T-helper 2 cell treated with Interferon-gamma antibody and Interleukin-4, amounts not matched to agents 5 μg/mL and 100 μg/mL, for 36 hours (primary cell): ENCODE measurements at regions not wholly inside any gene's neighbourhood (a gene's known extent, or its start where the extent isn't known, plus 50 kb on each side); places are given as distances from the start of the nearest gene placed in this dataset.
"Not testable (repeated sequence)": the region's sequence is repeated elsewhere in the genome, so short reads cannot be mapped to it uniquely, and the experiment has no call there.

ENCODE experiments used
- DNase-seq: peaks from one replicate; pipeline ENCODE4 v3.0.0; 2021; ENCODE audit warnings: low spot score
- H3K27ac Mint-ChIP-seq: one replicate; pipeline ENCODE4 v1.8.0; 2021; ENCODE audit warnings: mild to moderate bottlenecking, mixed read lengths
- H3K27me3 Mint-ChIP-seq: one replicate; pipeline ENCODE4 v1.8.0; 2021; ENCODE audit warnings: low read depth, mixed read lengths
- H3K36me3 Mint-ChIP-seq: one replicate; pipeline ENCODE4 v1.8.0; 2021; ENCODE audit warnings: low read depth, mixed read lengths
- H3K4me1 Mint-ChIP-seq: one replicate; pipeline ENCODE4 v1.8.0; 2021; ENCODE audit warnings: low read depth, mixed read lengths
- H3K4me3 Mint-ChIP-seq: one replicate; pipeline ENCODE4 v1.8.0; 2022; ENCODE audit warnings: mild to moderate bottlenecking, moderate library complexity, mixed read lengths
- H3K9me3 Mint-ChIP-seq: one replicate; pipeline ENCODE4 v1.8.0; 2021; ENCODE audit warnings: mixed read lengths

DNA sequence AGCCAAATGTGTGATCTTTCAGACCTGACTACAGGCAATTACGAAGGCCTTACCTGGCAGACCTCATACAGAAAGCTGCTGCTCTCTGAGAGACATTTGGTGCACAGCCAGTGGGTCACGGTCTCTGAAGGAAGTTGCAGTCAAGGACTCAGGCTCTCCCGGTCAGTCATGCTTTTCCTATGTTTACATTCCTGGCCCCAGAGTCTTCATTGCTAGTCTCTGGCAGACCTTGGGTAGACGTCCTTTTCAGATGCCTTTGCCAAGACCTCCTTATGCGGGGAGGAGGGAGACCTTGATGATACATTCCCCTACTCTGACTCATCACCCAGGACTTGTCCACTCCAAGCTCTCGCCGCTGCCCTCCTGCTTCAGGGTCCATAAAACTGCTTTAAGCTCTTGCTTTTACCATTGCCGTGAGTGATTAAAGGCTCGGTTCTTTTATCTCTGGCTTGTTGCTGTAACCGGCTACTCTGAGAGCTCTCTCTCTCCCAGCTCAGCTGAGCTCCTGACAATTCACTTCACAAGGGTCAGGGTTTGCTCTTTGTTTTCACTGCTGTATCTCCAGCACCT, 62.0 kb upstream of the SLC35F5 start:
- DNase-seq = no peak
- Mint-ChIP-seq H3K4me1 (no peaks in the 10 kb centered on the region), H3K36me3 (no peaks in the 10 kb centered on the region), H3K9me3 (no peaks in the 10 kb centered on the region), H3K4me3 (no peak overlapping the region), H3K27me3 (no peaks in the 10 kb centered on the region), H3K27ac (no peak overlapping the region)

DNA sequence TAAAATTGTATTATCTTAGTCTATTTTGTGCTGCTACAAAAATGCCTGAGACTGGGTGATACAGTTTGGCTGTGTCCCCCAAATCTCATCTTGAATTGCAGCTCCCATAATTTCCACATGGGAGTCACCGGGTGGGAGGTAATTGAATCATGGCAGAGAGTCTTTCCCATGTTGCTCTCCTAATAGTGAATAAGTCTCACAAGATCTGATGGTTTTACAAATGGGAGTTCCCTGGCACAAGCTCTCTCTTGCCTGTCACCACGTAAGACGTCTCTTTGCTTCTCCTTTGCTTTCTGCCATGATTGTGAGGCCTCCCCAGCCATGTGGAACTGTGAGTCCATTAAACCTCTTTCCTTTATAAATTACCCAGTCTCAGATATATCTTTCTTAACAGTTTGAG, 57.0 kb upstream of the SLC35F5 start:
- not testable (repeated sequence) for H3K27me3 Mint-ChIP-seq, DNase-seq, H3K4me3 Mint-ChIP-seq, H3K4me1 Mint-ChIP-seq, H3K36me3 Mint-ChIP-seq, H3K9me3 Mint-ChIP-seq, H3K27ac Mint-ChIP-seq

DNA sequence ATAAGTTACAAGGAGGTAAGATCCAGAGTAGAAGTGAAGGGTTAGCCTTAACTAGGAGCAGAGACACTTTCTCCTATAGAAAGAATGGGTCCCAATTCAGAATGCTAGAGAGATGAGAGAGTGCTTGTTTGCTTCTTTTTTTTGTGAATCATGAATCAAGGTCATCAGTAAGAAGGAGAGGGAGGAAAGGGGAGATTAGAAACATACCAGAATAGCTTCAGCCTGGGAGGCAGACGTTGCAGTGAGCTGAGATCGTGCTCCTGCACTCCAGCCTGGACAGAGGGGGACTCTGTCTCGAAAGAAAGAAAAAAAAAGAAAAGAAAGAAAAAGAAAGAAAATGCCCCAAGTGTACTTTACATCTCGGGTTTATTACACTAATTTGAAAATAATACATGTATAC, 55.8 kb upstream of the SLC35F5 start:
- Mint-ChIP-seq H3K9me3 (no peaks in the 10 kb centered on the region), H3K4me3 (no peak overlapping the region), H3K27ac (no peak overlapping the region), H3K4me1 (no peaks in the 10 kb centered on the region), H3K36me3 (no peaks in the 10 kb centered on the region), H3K27me3 (no peaks in the 10 kb centered on the region)
- DNase-seq = no peak

DNA sequence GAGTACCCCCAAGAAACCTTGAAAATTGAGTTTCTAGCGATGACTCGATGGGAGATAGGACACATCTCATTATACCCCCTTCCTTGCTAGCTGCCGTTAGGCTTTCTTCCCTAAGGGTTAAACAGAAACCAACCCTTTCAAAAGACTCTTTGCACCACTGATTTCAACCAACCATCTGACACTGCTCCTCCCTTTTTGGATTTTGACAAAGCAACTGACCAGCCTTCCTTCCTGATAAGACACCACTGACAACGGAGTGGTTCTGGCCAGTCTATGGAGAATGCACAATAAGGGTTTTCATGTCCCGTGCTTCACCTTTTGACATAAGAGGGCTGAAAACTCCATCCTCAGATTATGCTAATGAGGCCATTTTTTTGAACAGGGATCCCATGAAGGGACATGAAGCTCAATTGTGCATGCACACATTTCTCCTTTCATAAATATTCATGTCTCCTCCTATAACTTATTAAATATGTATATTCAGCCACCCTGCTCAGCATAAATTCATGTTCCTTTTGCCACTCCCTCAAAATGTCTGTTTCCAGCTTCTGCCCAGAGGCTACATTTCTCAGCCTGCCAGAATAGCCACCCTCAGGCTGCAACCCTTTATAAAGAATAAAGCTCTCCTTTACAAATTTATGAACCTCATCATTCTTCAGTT, 52.8 kb upstream of the SLC35F5 start:
- Mint-ChIP-seq H3K4me3 (no peak overlapping the region), H3K9me3 (no peaks in the 10 kb centered on the region), H3K4me1 (no peaks in the 10 kb centered on the region), H3K27ac (no peak overlapping the region), H3K27me3 (no peaks in the 10 kb centered on the region), H3K36me3 (no peaks in the 10 kb centered on the region)
- DNase-seq = no peak

DNA sequence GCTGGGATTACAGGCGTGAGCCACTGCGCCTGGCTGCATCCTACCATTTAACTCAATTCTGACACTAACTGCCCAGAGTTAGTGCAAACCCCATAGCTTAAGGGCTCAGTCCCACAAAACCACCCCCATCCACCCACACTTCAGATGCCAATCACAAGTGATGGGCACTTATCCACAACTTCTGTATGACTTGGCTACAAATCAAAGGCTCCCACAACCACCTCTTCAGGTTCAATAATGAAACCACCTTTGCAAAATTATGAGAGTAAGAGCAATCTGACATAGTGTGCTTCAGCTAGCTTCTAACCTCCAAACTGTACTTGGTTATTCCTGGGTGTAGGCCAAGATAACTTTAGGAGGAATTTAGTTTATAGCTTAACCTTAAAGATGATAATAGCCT, 51.3 kb upstream of the SLC35F5 start:
- no peaks in the 10 kb centered on the region for H3K4me1 Mint-ChIP-seq
- no peak for DNase-seq
- H3K27me3 Mint-ChIP-seq = peaks cover 4% of the 10 kb centered on the region
- H3K36me3 Mint-ChIP-seq = no peaks in the 10 kb centered on the region
- no peak overlapping the region for H3K4me3 Mint-ChIP-seq
- H3K9me3 Mint-ChIP-seq = no peaks in the 10 kb centered on the region
- H3K27ac Mint-ChIP-seq = no peak overlapping the region

DNA sequence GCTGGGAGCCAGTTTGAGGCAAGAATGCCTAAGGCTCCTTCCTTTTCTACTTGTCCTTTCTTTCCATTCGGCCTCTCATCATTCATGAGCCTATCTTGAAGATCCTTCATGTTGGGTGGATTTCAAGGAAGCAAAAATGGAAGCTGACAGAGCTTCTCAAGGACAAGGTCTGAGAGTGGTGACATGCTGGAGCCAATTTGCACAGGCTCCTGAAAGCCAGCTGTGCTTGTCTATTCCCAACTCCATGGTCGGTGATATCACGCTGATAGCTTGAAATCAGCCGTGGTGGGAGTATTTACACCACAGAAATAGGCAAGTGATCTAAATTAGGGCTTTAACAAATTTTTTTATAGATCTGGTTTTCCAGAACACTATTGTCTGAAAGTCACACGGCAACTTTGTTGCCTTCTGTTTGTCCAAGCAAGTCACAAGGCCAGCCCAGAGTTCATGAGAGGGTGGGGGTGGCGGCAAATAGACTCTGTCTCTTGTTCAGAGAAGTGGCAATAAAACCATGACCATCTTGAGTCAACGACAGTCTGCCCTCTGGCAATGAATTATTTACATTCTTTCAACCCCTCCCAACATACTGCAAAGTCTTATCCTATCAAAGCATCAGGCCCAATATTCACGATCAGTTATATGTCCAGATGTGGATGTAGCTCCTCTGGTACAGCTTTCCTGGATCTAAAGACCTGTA, 49.9 kb upstream of the SLC35F5 start:
- Mint-ChIP-seq H3K9me3 (no peaks in the 10 kb centered on the region), H3K27ac (no peak overlapping the region), H3K27me3 (peaks cover 4% of the 10 kb centered on the region), H3K36me3 (no peaks in the 10 kb centered on the region), H3K4me1 (no peaks in the 10 kb centered on the region), H3K4me3 (no peak overlapping the region)
- DNase-seq = no peak
